Neural cell (in vitro differentiated cells): ENCODE measurements at regions not wholly inside any gene's neighbourhood (a gene's known extent, or its start where the extent isn't known, plus 50 kb on each side); places are given as distances from the start of the nearest gene placed in this dataset.

Source experiments
- EZH2 ChIP-seq: fragments of 200-600, 300-800 bp; shearing (Covaris generic), sonication (generic); IDR thresholded peaks from 2 replicates; pipeline ENCODE4 v1.6.1; 2014; ENCODE audit warnings: antibody characterized with exemption, low read length, borderline replicate concordance, mild to moderate bottlenecking; ENCODE audit not compliant: insufficient read depth, poor library complexity, severe bottlenecking
- MXI1 ChIP-seq: fragments of 450-650 bp; conservative IDR thresholded peaks from 2 replicates; pipeline ENCODE4 v1.6.1; 2014; ENCODE audit warnings: antibody characterized with exemption, mild to moderate bottlenecking; ENCODE audit not compliant: poor library complexity, severe bottlenecking
- POLR2AphosphoS5 ChIP-seq: IDR thresholded peaks from 2 replicates; pipeline ENCODE4 v1.6.1; 2012
- SMC3 ChIP-seq: fragments of 450-650 bp; conservative IDR thresholded peaks from 2 replicates; pipeline ENCODE4 v1.6.1; 2014; ENCODE audit warnings: antibody characterized with exemption, mild to moderate bottlenecking, moderate library complexity; ENCODE audit not compliant: poor library complexity
- TF ChIP-seq, protein P1 (sequence below): fragments of 450-650 bp; IDR thresholded peaks from 2 replicates; pipeline ENCODE4 v1.5.1; 2014; ENCODE audit warnings: antibody characterized with exemption, mild to moderate bottlenecking, moderate library complexity; ENCODE audit not compliant: poor library complexity, severe bottlenecking

DNA sequence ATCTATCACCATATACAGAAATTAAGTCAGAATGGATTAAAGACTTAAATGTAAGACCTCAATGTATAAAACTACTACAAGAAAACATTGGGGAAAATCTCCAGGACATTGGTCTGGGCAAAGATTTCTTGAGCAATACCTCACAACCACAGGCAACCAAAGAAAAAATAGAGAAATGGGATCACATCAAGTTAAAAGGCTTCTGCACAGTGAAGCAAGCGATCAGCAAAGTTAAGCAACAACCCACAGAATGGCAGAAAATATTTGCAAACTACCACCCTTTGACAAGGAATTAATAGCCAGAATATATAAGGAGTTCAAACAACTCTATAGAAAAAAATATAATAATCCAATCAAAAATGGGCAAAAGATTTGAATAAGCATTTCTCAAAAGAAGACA is 236.9 kb upstream of the EMCN start:
- TF ChIP-seq, protein P1, sequence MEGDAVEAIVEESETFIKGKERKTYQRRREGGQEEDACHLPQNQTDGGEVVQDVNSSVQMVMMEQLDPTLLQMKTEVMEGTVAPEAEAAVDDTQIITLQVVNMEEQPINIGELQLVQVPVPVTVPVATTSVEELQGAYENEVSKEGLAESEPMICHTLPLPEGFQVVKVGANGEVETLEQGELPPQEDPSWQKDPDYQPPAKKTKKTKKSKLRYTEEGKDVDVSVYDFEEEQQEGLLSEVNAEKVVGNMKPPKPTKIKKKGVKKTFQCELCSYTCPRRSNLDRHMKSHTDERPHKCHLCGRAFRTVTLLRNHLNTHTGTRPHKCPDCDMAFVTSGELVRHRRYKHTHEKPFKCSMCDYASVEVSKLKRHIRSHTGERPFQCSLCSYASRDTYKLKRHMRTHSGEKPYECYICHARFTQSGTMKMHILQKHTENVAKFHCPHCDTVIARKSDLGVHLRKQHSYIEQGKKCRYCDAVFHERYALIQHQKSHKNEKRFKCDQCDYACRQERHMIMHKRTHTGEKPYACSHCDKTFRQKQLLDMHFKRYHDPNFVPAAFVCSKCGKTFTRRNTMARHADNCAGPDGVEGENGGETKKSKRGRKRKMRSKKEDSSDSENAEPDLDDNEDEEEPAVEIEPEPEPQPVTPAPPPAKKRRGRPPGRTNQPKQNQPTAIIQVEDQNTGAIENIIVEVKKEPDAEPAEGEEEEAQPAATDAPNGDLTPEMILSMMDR, result no peak
- TF ChIP-seq EZH2 (no peak), POLR2AphosphoS5 (no peak), MXI1 (no peak), SMC3 (no peak)
